ENCODE measurements at regions not wholly inside any gene's neighbourhood (a gene's known extent, or its start where the extent isn't known, plus 50 kb on each side); places are given as distances from the start of the nearest gene placed in this dataset.

DNA sequence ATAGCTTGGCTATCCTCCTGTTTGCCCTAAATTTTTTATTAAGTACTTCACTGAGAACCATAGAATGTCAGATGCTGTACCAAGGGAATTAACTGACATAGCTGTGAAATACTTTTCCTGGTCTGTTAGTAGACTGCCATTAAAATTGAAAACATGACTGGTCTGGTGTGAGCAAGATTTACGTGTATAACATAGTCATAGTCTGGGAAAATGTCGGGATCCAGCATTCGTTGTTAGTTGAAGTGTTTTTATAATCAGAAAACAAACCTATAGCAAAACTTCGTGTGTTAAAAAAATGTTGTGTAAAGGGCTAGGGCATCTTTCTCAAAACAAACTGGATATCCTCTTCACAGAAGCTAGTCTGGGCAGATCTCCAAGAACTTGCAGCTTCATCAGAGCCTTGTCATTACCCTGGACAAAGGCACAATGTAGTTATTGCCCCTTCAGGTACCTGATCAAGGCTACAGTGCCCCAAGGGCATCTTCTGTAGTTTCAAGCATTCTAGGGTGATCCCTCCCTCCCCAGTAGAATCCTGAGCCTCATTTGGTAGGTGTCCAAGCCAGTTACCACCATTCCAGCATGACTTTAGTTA is 454.2 kb upstream of the SGCD start:
- TF ChIP-seq, protein P1, sequence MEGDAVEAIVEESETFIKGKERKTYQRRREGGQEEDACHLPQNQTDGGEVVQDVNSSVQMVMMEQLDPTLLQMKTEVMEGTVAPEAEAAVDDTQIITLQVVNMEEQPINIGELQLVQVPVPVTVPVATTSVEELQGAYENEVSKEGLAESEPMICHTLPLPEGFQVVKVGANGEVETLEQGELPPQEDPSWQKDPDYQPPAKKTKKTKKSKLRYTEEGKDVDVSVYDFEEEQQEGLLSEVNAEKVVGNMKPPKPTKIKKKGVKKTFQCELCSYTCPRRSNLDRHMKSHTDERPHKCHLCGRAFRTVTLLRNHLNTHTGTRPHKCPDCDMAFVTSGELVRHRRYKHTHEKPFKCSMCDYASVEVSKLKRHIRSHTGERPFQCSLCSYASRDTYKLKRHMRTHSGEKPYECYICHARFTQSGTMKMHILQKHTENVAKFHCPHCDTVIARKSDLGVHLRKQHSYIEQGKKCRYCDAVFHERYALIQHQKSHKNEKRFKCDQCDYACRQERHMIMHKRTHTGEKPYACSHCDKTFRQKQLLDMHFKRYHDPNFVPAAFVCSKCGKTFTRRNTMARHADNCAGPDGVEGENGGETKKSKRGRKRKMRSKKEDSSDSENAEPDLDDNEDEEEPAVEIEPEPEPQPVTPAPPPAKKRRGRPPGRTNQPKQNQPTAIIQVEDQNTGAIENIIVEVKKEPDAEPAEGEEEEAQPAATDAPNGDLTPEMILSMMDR (IDR thresholded peaks at IDR 0.05; ENCODE audit: low read depth, low read length, missing control alignments): no peak
- in situ Hi-C loops (cut with HindIII; ENCODE audit: low sequenced_read_pairs): no loop called here
- H3K4me3 ChIP-seq (ENCODE audit: low read depth, low read length): no peak overlapping the region
- DNase-seq (ENCODE audit: low read depth): no peak

DNA sequence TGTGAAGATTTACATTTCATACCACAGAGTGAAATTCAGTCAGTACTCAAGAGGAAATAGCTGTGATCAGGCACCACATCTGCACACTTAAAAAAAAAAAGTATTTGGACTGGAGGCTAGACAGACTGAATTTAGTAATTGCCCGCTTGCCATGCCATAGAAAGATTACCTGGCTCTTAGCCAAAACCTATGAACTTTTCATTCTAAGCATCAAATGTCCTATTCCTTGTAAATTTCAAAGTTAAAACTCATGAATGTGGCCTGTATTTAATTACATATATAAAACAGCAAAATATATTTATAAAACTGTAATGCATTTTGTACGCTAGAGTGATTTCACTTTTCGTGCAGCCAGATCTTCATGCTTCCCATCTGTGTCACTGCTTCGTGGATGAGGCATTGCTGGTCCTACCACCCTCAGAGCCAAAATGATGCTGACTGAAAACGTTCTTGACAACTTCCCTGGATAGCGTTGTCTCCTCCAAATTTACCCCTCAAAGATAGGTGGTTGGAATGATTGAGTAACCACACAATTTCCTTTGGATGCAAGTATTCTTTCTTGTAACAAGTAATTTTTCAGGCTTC is 447.9 kb upstream of the SGCD start:
- no peak overlapping the region for H3K4me3 ChIP-seq (ENCODE audit: low read depth, low read length)
- TF ChIP-seq, protein P1 (IDR thresholded peaks at IDR 0.05; ENCODE audit: low read depth, low read length, missing control alignments): no peak
- in situ Hi-C loops (cut with HindIII; ENCODE audit: low sequenced_read_pairs): no loop called here
- DNase-seq (ENCODE audit: low read depth): no peak

GRCh38 chr5:155884041-155884440 is 442.9 kb upstream of the SGCD start:
- DNase-seq (ENCODE audit: low read depth): no peak
- TF ChIP-seq, protein P1 (IDR thresholded peaks at IDR 0.05; ENCODE audit: low read depth, low read length, missing control alignments): no peak
- H3K4me3 ChIP-seq (ENCODE audit: low read depth, low read length): no peak overlapping the region
- in situ Hi-C loops (cut with HindIII; ENCODE audit: low sequenced_read_pairs): no loop called here

DNA sequence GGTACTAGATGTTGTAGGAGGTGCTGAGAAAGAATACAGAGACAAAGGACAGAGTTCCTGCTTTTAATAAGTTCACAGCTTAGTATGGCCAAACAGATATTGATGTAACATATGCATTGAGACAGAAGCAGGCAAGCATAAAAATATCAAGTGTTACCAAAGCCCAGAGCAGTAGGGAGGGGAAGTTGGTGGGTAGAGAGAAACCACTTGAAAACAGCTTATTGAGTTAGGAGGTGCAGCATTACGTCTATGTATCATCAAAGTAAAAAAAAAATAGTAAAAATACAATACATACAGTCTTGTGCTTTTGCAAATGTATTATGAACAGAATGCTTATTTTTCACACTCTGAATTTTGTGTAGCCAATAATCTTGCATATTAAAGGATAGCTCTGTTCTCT is 441.8 kb upstream of the SGCD start:
- in situ Hi-C loops (cut with HindIII; ENCODE audit: low sequenced_read_pairs): no loop called here
- no peak for DNase-seq (ENCODE audit: low read depth)
- H3K4me3 ChIP-seq (ENCODE audit: low read depth, low read length): no peak overlapping the region
- TF ChIP-seq, protein P1 (IDR thresholded peaks at IDR 0.05; ENCODE audit: low read depth, low read length, missing control alignments): no peak

DNA sequence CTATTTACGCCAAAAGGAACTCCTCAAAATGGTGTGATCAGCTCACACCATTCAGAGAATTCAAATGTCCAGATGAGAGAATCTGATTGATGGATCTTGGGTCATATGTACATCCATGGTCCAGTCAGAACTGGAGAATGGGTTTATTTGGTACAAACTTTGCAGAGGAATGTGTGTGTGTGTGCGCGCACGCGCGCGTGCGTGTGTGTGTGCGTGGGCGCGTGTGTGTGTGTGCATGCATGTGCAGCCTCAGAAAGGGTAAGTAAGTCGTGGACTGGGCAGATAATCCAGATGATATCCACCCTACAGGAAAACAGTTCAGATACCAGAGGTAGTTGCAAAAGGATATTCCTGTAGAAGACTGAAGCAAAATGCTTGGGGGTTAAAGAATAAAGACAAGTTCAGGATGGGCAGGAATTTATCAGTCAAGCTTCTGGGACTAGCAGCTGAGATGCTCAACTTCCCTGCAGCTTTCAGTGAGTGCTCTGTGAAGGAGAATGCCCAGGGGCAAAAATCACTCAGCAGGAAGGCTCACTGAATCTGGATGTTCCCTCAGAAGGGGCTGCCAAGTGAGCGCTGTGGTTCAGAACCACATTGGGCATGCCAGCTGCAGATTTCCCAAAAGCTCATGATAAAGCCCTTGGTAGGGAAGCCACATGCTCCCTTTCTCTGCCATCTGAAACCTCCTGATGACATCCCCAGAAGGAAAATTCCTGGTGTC is 440.5 kb upstream of the SGCD start:
- in situ Hi-C loops (cut with HindIII; ENCODE audit: low sequenced_read_pairs): no loop called here
- no peak overlapping the region for H3K4me3 ChIP-seq (ENCODE audit: low read depth, low read length)
- TF ChIP-seq, protein P1 (IDR thresholded peaks at IDR 0.05; ENCODE audit: low read depth, low read length, missing control alignments): no peak
- no peak for DNase-seq (ENCODE audit: low read depth)

DNA sequence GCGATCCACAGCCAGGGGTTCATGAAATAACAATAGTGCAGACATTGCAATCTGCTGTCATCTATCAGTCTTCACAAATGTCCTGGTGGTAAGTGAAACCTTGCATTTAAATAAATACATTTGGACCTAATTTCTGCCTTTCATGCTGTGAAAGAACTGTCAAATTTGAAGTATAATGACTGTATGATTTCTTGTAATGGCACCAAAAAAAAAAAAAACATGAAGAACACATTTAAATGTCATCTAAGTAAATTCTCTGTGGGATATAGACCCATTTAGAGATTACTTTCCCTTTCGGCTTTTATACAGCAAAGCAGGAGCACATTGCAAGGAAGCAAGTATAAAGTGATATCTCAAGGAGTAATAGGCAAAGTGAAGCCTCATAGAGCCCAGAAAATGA is 431.5 kb upstream of the SGCD start:
- TF ChIP-seq, protein P1 (IDR thresholded peaks at IDR 0.05; ENCODE audit: low read depth, low read length, missing control alignments): no peak
- in situ Hi-C loops (cut with HindIII; ENCODE audit: low sequenced_read_pairs): no loop called here
- H3K4me3 ChIP-seq (ENCODE audit: low read depth, low read length): no peak overlapping the region
- DNase-seq (ENCODE audit: low read depth): no peak
